ENCODE measurements at regions not wholly inside any gene's neighbourhood (a gene's known extent, or its start where the extent isn't known, plus 50 kb on each side); places are given as distances from the start of the nearest gene placed in this dataset.

- intact Hi-C loops (cut with micrococcal nuclease) = no loop called here
- Mint-ChIP-seq H3K27ac (no peak overlapping the region), H3K36me3 (no peaks in the 10 kb centered on the region), H3K4me3 (no peak overlapping the region), H3K27me3 (ENCODE audit: low read depth in 2 of 2) (peaks cover 21 to 24% of the 10 kb centered on the region in 2 donors), H3K9me3 (no peaks in the 10 kb centered on the region), H3K4me1 (no peaks in the 10 kb centered on the region)
- Histone ChIP-seq H3K36me3 (ENCODE audit: control insufficient read depth, insufficient read depth, low read length) (no peaks in the 10 kb centered on the region), H3K27ac (ENCODE audit: low read length) (no peak overlapping the region), H3K27me3 (ENCODE audit: control insufficient read depth, insufficient read depth, low read length) (no peaks in the 10 kb centered on the region), H3K4me3 (ENCODE audit: low read length) (no peak overlapping the region), H3K4me1 (ENCODE audit: control insufficient read depth, insufficient read depth, low read length) (no peaks in the 10 kb centered on the region), H3K9me3 (ENCODE audit: control insufficient read depth, insufficient read depth, low read length) (no peaks in the 10 kb centered on the region)
- no peak for DNase-seq
- 88% methylated on average over 2 of the region's 2 CpGs for WGBS (ENCODE audit: insufficient coverage)
- TF ChIP-seq CTCF (IDR thresholded peaks at IDR 0.05) = no peak
- ATAC-seq = no peak
Measured at GRCh38 chr22:48175721-48176120, 1413.3 kb downstream of the TBC1D22A start.

- H3K9me3 ChIP-seq (ENCODE audit: control insufficient read depth, insufficient read depth, low read length) = no peaks in the 10 kb centered on the region
- ATAC-seq = no peak
- 77% methylated on average over 7 of the region's 7 CpGs for WGBS (ENCODE audit: insufficient coverage)
- Mint-ChIP-seq H3K27ac (no peak overlapping the region), H3K4me1 (no peaks in the 10 kb centered on the region), H3K9me3 (peaks cover 0 to 3% of the 10 kb centered on the region in 2 donors), H3K36me3 (no peaks in the 10 kb centered on the region), H3K27me3 (ENCODE audit: low read depth in 2 of 2) (peaks cover 23 to 29% of the 10 kb centered on the region in 2 donors), H3K4me3 (no peak overlapping the region)
- no peaks in the 10 kb centered on the region for H3K4me1 ChIP-seq (ENCODE audit: control insufficient read depth, insufficient read depth, low read length)
- H3K27ac ChIP-seq (ENCODE audit: low read length) = no peak overlapping the region
- no peak for DNase-seq
- H3K36me3 ChIP-seq (ENCODE audit: control insufficient read depth, insufficient read depth, low read length) = no peaks in the 10 kb centered on the region
- no peaks in the 10 kb centered on the region for H3K27me3 ChIP-seq (ENCODE audit: control insufficient read depth, insufficient read depth, low read length)
- TF ChIP-seq CTCF (IDR thresholded peaks at IDR 0.05) = no peak
- intact Hi-C loops (cut with micrococcal nuclease) = no loop called here
- no peak overlapping the region for H3K4me3 ChIP-seq (ENCODE audit: low read length)
Measured at GRCh38 chr22:48173773-48174160, 1411.3 kb downstream of the TBC1D22A start.

DNA sequence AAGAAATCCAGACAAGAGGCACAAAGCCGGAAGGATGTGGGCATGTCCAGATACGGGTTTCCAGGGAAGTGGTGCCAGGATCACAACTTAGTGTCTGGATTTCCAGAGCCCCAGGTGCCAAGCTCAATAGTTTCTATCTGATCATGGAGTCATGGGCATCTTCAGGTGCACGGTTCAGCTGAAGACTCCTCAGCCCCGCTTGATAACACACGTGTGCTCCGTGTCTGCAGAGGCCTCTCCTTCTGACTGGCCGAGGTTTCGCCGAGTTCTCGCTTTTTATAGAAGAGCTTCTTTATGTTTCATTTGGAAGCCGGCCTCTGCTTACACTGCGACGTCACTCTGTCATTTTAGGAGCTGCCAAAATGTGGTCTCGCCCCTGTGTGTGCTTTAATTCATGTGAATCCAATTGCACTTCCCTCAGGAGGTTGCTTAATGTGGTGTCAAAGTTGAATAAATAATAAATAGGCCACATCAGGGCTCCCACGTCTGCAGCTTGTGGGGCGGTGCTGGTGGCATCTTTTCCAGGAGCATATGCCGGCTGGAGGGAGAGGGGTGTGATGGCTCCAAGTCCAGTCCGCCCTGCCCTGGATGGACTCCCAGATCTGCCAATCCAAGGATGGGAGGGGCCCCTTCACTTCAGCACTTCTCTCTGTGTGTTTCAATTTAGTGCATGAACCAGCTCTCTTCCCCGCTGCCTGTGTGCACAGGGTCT, 1410.8 kb downstream of the TBC1D22A start:
- TF ChIP-seq CTCF (IDR thresholded peaks at IDR 0.05) = no peak
- H3K4me3 ChIP-seq (ENCODE audit: low read length) = no peak overlapping the region
- DNase-seq = no peak
- ATAC-seq = no peak
- Mint-ChIP-seq H3K9me3 (peaks cover 0 to 3% of the 10 kb centered on the region in 2 donors), H3K36me3 (no peaks in the 10 kb centered on the region), H3K4me1 (no peaks in the 10 kb centered on the region), H3K27ac (no peak overlapping the region), H3K4me3 (no peak overlapping the region), H3K27me3 (ENCODE audit: low read depth in 2 of 2) (peaks cover 25% of the 10 kb centered on the region in 2 donors)
- no peaks in the 10 kb centered on the region for H3K9me3 ChIP-seq (ENCODE audit: control insufficient read depth, insufficient read depth, low read length)
- WGBS (ENCODE audit: insufficient coverage) = 89% methylated on average over 19 of the region's 19 CpGs
- no peak overlapping the region for H3K27ac ChIP-seq (ENCODE audit: low read length)
- H3K4me1 ChIP-seq (ENCODE audit: control insufficient read depth, insufficient read depth, low read length) = no peaks in the 10 kb centered on the region
- intact Hi-C loops (cut with micrococcal nuclease) = no loop called here
- H3K27me3 ChIP-seq (ENCODE audit: control insufficient read depth, insufficient read depth, low read length) = no peaks in the 10 kb centered on the region
- no peaks in the 10 kb centered on the region for H3K36me3 ChIP-seq (ENCODE audit: control insufficient read depth, insufficient read depth, low read length)

- TF ChIP-seq CTCF (IDR thresholded peaks at IDR 0.05) = no peak
- Mint-ChIP-seq H3K27ac (no peak overlapping the region), H3K4me3 (no peak overlapping the region), H3K36me3 (no peaks in the 10 kb centered on the region), H3K27me3 (ENCODE audit: low read depth in 2 of 2) (peaks cover 26 to 29% of the 10 kb centered on the region in 2 donors), H3K9me3 (peaks cover 0 to 3% of the 10 kb centered on the region in 2 donors), H3K4me1 (no peaks in the 10 kb centered on the region)
- Histone ChIP-seq H3K9me3 (ENCODE audit: control insufficient read depth, insufficient read depth, low read length) (no peaks in the 10 kb centered on the region), H3K4me3 (ENCODE audit: low read length) (no peak overlapping the region), H3K36me3 (ENCODE audit: control insufficient read depth, insufficient read depth, low read length) (no peaks in the 10 kb centered on the region), H3K27me3 (ENCODE audit: control insufficient read depth, insufficient read depth, low read length) (no peaks in the 10 kb centered on the region), H3K4me1 (ENCODE audit: control insufficient read depth, insufficient read depth, low read length) (no peaks in the 10 kb centered on the region), H3K27ac (ENCODE audit: low read length) (no peak overlapping the region)
- 53% methylated on average over 7 of the region's 7 CpGs for WGBS (ENCODE audit: insufficient coverage)
- DNase-seq = no peak
- intact Hi-C loops (cut with micrococcal nuclease) = no loop called here
- no peak for ATAC-seq
Measured at GRCh38 chr22:48171271-48171691, 1408.8 kb downstream of the TBC1D22A start.
